MCF 10A (cell line): ENCODE measurements at regions not wholly inside any gene's neighbourhood (a gene's known extent, or its start where the extent isn't known, plus 50 kb on each side); places are given as distances from the start of the nearest gene placed in this dataset.

Source experiments
- BruUV-seq: library from RNA; stranded (reverse); fragments of 400-500 nt; replicated peaks from 2 replicates; lab custom pipeline; 2021; lab: Mats Ljungman, UMichigan
- CTCF ChIA-PET: fragments of 300-600 bp; sonication (Branson Sonifier 250); formaldehyde crosslinking; extraction: SDS; loops from one replicate; lab custom pipeline; 2021; ENCODE audit warnings: antibody characterized with exemption, inconsistent platforms; lab: Yijun Ruan, JAX
- POLR2A ChIA-PET: fragments of 300-600, 350-650 bp; sonication (Branson Sonifier 250); formaldehyde crosslinking; extraction: SDS; loops from one replicate; lab custom pipeline; 2020; ENCODE audit warnings: antibody characterized with exemption, inconsistent platforms; lab: Yijun Ruan, JAX
- DNase-seq: peaks from one replicate; pipeline ENCODE4 v3.0.0-alpha.2; 2018; ENCODE audit not compliant: unreplicated experiment
- H3K27ac Mint-ChIP-seq: one replicate; pipeline ENCODE4 v1.8.0; 2022; ENCODE audit warnings: mild to moderate bottlenecking, low read depth, mixed read lengths; ENCODE audit not compliant: unreplicated experiment
- H3K27me3 Mint-ChIP-seq: one replicate; pipeline ENCODE4 v1.8.0; 2022; ENCODE audit warnings: mixed read lengths; ENCODE audit not compliant: insufficient read depth, unreplicated experiment
- H3K36me3 Mint-ChIP-seq: one replicate; pipeline ENCODE4 v1.8.0; 2022; ENCODE audit warnings: mild to moderate bottlenecking, moderate library complexity, mixed read lengths; ENCODE audit not compliant: insufficient read depth, unreplicated experiment
- H3K4me1 Mint-ChIP-seq: one replicate; pipeline ENCODE4 v1.8.0; 2022; ENCODE audit warnings: mixed read lengths; ENCODE audit not compliant: insufficient read depth, unreplicated experiment
- H3K4me3 Mint-ChIP-seq: one replicate; pipeline ENCODE4 v1.8.0; 2022; ENCODE audit warnings: mild to moderate bottlenecking, moderate library complexity, mixed read lengths; ENCODE audit not compliant: unreplicated experiment
- H3K9me3 Mint-ChIP-seq: one replicate; pipeline ENCODE4 v1.8.0; 2022; ENCODE audit warnings: mixed read lengths; ENCODE audit not compliant: unreplicated experiment
- intact Hi-C: fragments of 100-400 bp; cut with micrococcal nuclease; formaldehyde crosslinking; loops from 2 replicates; pipeline ENCODE4 v1.14.1; 2022
- TF ChIP-seq, protein P1 (sequence below): fragments of 200-600 bp; IDR thresholded peaks from one replicate; pipeline ENCODE4 v1.8.0; 2022; ENCODE audit warnings: antibody characterized with exemption, mild to moderate bottlenecking; ENCODE audit not compliant: unreplicated experiment

DNA sequence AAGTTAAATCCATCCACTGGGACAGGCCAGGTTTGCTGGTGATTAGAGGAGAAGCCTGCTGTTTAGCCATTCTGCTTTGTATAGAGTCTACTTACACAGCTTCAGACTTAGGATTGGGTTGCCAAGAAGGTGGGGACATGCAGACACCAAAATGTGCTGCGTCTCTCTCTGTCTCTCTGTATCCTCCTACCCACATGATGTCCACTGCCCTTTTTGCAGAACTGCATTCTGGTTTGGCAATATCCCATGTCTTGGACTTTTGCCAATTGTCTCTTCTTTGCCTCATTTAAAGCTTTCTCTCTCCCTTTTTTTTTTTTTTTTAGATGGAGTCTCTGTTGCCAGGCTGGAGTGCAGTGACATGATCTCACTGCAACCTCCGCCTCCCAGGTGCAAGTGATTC lies 261.1 kb upstream of the FN1 start:
- Mint-ChIP-seq H3K9me3 (no peaks in the 10 kb centered on the region), H3K27me3 (no peaks in the 10 kb centered on the region), H3K36me3 (peaks cover 13% of the 10 kb centered on the region), H3K27ac (no peak overlapping the region), H3K4me1 (peaks cover 44% of the 10 kb centered on the region), H3K4me3 (no peak overlapping the region)
- DNase-seq, result no peak
- TF ChIP-seq, protein P1, sequence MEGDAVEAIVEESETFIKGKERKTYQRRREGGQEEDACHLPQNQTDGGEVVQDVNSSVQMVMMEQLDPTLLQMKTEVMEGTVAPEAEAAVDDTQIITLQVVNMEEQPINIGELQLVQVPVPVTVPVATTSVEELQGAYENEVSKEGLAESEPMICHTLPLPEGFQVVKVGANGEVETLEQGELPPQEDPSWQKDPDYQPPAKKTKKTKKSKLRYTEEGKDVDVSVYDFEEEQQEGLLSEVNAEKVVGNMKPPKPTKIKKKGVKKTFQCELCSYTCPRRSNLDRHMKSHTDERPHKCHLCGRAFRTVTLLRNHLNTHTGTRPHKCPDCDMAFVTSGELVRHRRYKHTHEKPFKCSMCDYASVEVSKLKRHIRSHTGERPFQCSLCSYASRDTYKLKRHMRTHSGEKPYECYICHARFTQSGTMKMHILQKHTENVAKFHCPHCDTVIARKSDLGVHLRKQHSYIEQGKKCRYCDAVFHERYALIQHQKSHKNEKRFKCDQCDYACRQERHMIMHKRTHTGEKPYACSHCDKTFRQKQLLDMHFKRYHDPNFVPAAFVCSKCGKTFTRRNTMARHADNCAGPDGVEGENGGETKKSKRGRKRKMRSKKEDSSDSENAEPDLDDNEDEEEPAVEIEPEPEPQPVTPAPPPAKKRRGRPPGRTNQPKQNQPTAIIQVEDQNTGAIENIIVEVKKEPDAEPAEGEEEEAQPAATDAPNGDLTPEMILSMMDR, result no peak
- intact Hi-C loops, result no loop called here
- ChIA-PET CTCF (interaction anchor here (0.6 to 1.4 kb wide), 2 partner anchors 18 to 63 kb away, joined by 3 to 5 read pairs; no protein-coding TSS in a partner anchor), POLR2A (interaction anchor here (1.5 to 1.6 kb wide), 2 partner anchors 16 to 24 kb away, joined by 4 to 5 read pairs; no protein-coding TSS in a partner anchor)
- no TSS peak for BruUV-seq

DNA sequence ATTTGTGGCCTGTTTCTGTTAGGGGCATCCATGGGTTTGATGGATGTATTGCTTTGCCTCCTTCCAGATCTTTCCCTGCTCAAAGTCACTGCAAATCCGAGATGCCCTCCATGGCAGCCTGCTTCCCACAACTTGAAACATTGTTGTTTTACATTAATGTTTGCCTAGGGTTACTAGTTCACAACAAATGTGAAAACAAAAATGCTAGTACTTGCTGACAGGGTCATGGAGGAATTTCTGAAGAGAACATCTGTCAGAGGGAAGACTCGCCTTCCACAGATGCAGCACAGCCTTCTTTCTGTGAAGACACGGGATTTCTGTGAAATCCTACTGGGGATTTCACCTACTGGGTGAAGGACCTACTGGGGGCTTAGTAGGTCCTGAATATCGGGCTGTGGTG lies 260.0 kb upstream of the FN1 start:
- H3K9me3 Mint-ChIP-seq, result no peaks in the 10 kb centered on the region
- intact Hi-C loops, result no loop called here
- TF ChIP-seq, protein P1, result no peak
- ChIA-PET CTCF (interaction anchor here (0.6 to 1.4 kb wide), 2 partner anchors 17 to 350 kb away, joined by 3 to 5 read pairs; no protein-coding TSS in a partner anchor), POLR2A (interaction anchor here (1.6 kb wide), 1 partner anchor 22 kb away, joined by 4 read pairs; no protein-coding TSS in a partner anchor)
- peaks cover 13% of the 10 kb centered on the region for H3K36me3 Mint-ChIP-seq
- no peak for DNase-seq
- BruUV-seq, result no TSS peak
- no peaks in the 10 kb centered on the region for H3K27me3 Mint-ChIP-seq
- H3K4me1 Mint-ChIP-seq, result peaks cover 46% of the 10 kb centered on the region
- no peak overlapping the region for H3K27ac Mint-ChIP-seq
- no peak overlapping the region for H3K4me3 Mint-ChIP-seq

DNA sequence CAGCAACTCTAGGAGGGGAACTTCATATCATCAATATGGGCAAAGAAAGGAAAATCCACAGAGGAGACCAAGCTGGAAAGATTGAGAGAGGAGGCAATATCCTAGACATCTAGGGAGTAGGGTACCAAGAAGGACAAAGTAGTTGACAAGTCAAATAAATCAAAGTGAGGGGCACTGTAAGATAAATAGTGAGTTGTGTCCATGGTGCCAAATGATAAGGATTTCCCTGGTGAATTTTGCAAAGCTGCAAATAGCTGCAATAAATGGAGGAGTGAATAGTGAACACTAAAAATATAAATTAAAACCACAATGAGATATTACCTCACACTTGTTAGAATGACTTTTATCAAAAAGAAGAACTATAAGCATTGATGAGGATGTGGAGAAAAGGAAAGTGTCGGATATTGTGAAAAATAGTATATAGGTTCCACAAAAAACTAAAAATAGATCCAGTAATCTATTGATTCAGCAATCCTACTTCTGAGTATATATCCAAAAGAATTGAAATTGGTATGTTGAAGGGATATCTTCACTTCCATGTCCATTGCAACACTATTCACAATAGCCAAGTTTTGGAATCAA lies 258.2 kb upstream of the FN1 start:
- BruUV-seq, result no TSS peak
- H3K4me3 Mint-ChIP-seq, result no peak overlapping the region
- no peaks in the 10 kb centered on the region for H3K27me3 Mint-ChIP-seq
- intact Hi-C loops, result no loop called here
- ChIA-PET CTCF (interaction anchor here (0.6 to 0.7 kb wide), 3 partner anchors 13 to 235 kb away, joined by 3 to 4 read pairs (median 3); no protein-coding TSS in a partner anchor), POLR2A (interaction anchor here (1.7 kb wide), 1 partner anchor 12 kb away, joined by 6 read pairs; no protein-coding TSS in a partner anchor)
- H3K9me3 Mint-ChIP-seq, result no peaks in the 10 kb centered on the region
- peak overlapping the region; percentile 52 for H3K27ac Mint-ChIP-seq
- H3K36me3 Mint-ChIP-seq, result peaks cover 6% of the 10 kb centered on the region
- peaks cover 36% of the 10 kb centered on the region for H3K4me1 Mint-ChIP-seq
- DNase-seq, result no peak
- TF ChIP-seq, protein P1, result no peak

DNA sequence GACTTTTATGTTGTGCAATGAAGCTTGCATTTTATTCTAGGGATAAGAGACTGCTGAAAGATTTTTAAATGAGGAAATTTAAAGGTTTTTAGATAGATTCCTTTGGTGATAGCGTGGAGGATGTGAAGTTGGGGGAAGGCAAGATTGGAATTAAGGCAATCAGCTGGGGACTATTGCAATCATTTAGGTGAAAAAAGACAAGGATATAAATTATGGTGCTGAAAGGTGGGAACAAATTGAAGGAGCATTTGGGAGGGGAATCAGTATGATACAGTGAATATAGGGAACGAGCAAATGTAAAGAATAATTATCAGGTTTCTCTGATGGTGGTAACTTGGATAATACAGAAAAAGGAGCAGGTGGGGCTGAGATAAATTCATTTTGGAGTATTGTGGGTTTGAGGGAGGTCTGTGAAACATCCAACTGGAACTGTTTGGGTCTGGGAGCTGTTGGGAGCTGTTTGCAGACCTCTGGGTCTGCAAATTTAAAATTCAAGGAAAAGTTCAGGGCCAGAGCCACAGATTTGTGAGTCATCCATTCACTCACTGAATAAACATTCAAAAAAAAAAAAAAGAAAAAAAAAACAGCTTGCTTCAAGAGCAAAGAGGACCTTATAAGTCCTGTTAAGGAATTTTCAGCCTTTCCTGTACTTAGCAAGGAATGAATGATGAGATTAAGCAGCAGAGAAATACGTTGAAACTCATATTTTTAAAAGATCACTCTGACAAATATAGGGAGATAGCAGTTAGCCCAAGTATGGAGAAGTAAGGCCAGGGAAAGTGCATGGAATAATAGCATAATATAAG lies 257.5 kb upstream of the FN1 start:
- Mint-ChIP-seq H3K27ac (peak overlapping the region; percentile 52), H3K9me3 (no peaks in the 10 kb centered on the region), H3K36me3 (peaks cover 6% of the 10 kb centered on the region), H3K4me3 (no peak overlapping the region), H3K27me3 (no peaks in the 10 kb centered on the region), H3K4me1 (peaks cover 36% of the 10 kb centered on the region)
- ChIA-PET CTCF (interaction anchor here (0.6 to 0.7 kb wide), 5 partner anchors 12 to 234 kb away, joined by 3 to 4 read pairs (median 3); no protein-coding TSS in a partner anchor), POLR2A (interaction anchor here (0.7 to 1.7 kb wide), 3 partner anchors 12 to 116 kb away, joined by 3 to 6 read pairs (median 3); no protein-coding TSS in a partner anchor)
- BruUV-seq, result no TSS peak
- intact Hi-C loops, result no loop called here
- TF ChIP-seq, protein P1, result no peak
- DNase-seq, result peak; percentile 46
